Stimulated activated CD4-positive, alpha-beta T cell treated with anti-CD3 and anti-CD28 coated beads, Interleukin-2, amount 100 ng/mL, for 24 hours (primary cell): ENCODE measurements at regions not wholly inside any gene's neighbourhood (a gene's known extent, or its start where the extent isn't known, plus 50 kb on each side); places are given as distances from the start of the nearest gene placed in this dataset.

ENCODE experiments used
- DNase-seq, 2 donors: peaks; one replicate each; pipeline ENCODE4 v3.0.0-alpha.2; 2020

- DNase-seq: no peak
These were observed 73.1 kb upstream of the ARHGAP32 start for GRCh38 chr11:129265125-129265788.

GRCh38 chr11:129264114-129264513 lies 72.0 kb upstream of the ARHGAP32 start:
- no peak for DNase-seq

DNA sequence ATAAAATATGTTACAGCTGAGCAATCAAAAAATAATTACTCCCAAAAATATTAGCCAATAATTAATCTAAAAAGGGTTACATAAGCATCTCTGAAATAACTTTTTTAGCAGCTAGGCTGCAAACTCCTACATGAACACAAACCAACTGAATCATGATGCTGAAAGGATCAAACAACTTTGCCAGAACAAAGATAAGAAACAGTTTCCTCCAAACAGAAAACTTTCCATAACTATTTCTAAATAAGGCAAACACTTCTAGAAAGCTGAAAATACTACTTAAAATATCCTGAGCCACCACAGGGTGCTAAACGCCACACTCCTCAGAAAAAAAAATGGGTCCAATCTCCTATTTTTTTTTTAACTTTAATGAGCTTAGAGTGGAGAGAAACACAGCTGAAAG lies 68.6 kb upstream of the ARHGAP32 start:
- no peak for DNase-seq

DNA sequence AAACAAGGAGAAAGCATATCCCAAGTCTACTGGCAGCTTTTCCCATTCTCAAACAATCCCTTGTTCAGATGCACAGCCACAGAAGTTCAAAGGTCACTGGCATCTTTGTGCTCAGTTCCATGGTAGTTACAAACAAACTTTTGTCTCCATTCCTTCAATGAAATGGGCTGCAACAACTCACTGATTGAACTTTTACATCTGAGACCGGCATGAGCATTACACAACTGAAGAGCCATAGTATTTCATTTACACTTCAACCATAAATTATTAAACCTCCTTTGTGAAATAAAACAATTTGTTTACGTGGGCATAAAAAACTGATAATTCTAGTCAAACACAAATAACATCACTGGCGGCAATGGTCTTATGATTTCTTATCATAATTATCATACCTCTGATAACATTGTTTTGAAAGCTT lies 67.8 kb upstream of the ARHGAP32 start:
- no peak for DNase-seq

DNA sequence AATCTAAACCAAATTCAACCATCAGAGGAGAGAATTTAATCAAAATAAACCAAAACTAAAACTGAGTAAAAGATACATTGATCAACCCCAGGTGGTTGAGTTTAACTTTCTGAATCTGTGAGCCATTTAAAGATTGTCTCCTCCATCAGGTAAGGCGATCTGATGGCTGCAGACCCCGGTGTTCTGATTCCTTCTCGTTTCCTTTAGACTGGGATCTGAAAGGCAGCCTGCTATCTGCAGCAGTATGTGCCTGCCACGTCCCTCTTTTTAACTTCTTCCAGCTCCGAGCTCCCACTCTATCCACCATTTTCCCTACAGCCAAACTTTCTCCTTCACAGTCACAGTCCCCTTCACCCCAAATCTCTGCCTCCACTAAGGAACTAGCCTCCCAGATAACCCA lies 66.1 kb upstream of the ARHGAP32 start:
- no peak for DNase-seq

DNA sequence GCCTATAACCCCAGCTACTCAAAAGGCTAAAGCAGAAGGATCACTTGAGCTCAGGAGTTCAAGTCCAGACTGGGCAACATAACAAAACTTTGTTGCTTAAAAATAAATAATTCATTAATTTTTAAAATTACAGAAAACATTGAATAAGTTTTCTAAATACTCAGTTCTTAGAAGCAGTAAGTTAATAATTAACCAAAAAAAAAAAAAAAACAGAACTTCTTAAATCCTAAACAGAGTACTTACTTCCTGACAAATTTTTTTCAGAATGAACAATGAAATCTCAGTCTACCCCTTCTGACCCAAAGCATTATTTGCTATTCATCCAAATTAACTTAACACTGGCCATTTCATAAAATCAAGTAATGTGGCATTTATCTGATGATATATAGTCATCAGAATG lies 65.4 kb upstream of the ARHGAP32 start:
- DNase-seq: no peak

GRCh38 chr11:129252621-129253020 lies 60.5 kb upstream of the ARHGAP32 start:
- DNase-seq: no peak

DNA sequence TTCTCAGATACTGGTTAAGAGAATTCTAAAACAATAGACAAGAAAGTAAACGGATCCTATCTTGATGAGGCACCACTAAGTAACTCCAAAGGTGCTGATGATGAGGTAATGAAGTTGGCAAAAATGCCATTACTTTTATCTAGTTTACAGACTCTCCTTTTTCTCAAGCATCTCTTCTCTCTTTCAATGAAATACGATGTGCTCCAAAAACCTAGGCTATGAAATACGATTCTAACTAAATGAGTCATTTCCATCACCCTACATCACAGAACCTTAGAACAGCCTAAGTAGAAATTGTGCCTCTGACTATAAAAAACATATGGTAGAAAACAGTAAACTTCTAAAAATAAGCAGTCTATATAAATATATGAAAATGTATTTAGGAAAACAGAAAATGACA lies 58.9 kb upstream of the ARHGAP32 start:
- DNase-seq: no peak

DNA sequence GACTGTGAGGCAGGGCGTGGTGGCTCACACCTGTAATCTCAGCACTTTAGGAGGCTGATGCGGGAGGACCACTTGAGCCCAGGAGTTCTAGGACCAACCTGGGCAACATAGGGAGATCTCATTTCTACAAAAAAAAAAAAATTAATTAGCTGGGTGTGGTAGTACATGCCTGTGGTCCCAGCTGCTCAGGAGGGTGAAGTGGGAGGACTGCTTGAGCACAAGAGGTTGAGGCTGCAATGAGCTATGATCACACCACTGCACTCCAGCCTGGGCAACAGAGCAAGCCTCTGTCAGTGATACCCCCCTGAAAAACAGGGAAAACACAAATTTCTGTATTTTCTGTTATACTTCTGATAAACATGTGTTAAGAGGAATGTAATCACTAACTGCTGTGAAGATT lies 57.8 kb upstream of the ARHGAP32 start:
- DNase-seq: no peak

- no peak for DNase-seq
These were observed 57.2 kb upstream of the ARHGAP32 start for GRCh38 chr11:129249351-129249750.

DNA sequence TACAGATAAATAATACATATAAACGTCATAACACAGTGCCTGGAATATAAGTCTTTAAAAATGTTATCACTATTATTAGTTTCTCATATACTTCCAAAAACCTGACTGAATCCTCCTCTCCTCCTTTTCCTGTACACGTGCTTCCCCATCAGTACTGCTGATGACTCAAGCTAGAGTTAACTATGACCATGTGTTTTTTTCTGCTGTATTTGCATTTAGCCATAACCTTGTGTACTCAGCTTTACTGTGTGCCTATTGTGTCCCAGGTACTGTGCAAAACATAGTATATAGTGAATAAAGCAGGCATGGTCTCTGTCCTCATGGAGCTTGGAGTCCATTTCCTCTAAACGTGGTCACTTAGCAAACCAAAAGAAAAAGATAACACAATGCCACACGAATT lies 56.5 kb upstream of the ARHGAP32 start:
- DNase-seq: no peak

DNA sequence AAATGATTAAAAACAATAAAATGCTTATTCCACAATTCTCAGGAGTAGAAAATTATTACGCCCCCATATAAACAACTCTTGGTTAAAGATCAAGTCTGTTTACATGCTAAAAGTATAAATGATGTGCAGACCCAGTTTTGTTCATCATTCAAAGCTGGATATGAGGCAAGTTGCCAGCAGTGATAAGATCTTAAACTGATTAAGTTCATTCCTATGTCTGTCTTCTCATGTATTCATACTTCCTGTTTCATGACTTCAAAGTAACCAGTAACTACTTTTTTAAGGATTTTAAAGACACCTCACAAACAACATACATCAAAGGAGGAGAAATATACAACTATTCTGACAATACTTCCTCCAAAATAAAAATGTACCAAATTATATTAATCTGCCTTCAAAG lies 55.0 kb upstream of the ARHGAP32 start:
- DNase-seq: no peak

- no peak for DNase-seq
These were observed 50.7 kb upstream of the ARHGAP32 start for GRCh38 chr11:129242855-129243254.
